Ascending aorta (tissue), 2 donors: ENCODE measurements at regions not wholly inside any gene's neighbourhood (a gene's known extent, or its start where the extent isn't known, plus 50 kb on each side); places are given as distances from the start of the nearest gene placed in this dataset.

Experiments used
- DNase-seq, 2 donors: peaks; one replicate each; pipeline ENCODE4 v3.0.0-alpha.2; 2019; ENCODE audit warnings: low spot score in 2 of 2
- H3K27ac ChIP-seq, 2 donors: fragments of 200-600 bp; sonication (generic); one replicate each; pipeline ENCODE4 v1.5.1; 2016 to 2017; ENCODE audit warnings: mild to moderate bottlenecking in 1 of 2
- H3K27me3 ChIP-seq: fragments of 200-600 bp; sonication (generic); one replicate; pipeline ENCODE4 v1.5.1; 2017
- H3K36me3 ChIP-seq, 2 donors: fragments of 200-600 bp; sonication (generic); one replicate each; pipeline ENCODE4 v1.5.1; 2016
- H3K4me1 ChIP-seq, 2 donors: fragments of 200-600 bp; sonication (generic); one replicate each; pipeline ENCODE4 v1.5.1; 2016 to 2017; ENCODE audit warnings: mild to moderate bottlenecking in 1 of 2
- H3K4me3 ChIP-seq, 2 donors: fragments of 200-600 bp; sonication (generic); one replicate each; pipeline ENCODE4 v1.5.1; 2016 to 2017; ENCODE audit warnings: mild to moderate bottlenecking in 1 of 2
- H3K9me3 ChIP-seq, 2 donors: fragments of 200-600 bp; sonication (generic); one replicate each; pipeline ENCODE4 v1.5.1; 2016
- intact Hi-C: fragments of 100-400 bp; cut with DNase I; formaldehyde crosslinking; loops from one replicate; pipeline ENCODE4 v1.15.1; 2023
- TF ChIP-seq, protein P1 (sequence below), 3 experiments: fragments of 200-600 bp in 2 of 3; fragments of 450-650 bp in 1 of 3; sonication (generic) in 2 of 3; IDR thresholded peaks; one replicate each; pipeline ENCODE4 v1.5.1; 2016 to 2019; ENCODE audit warnings: antibody characterized with exemption in 3 of 3, mild to moderate bottlenecking in 1 of 3, moderate library complexity in 1 of 3

DNA sequence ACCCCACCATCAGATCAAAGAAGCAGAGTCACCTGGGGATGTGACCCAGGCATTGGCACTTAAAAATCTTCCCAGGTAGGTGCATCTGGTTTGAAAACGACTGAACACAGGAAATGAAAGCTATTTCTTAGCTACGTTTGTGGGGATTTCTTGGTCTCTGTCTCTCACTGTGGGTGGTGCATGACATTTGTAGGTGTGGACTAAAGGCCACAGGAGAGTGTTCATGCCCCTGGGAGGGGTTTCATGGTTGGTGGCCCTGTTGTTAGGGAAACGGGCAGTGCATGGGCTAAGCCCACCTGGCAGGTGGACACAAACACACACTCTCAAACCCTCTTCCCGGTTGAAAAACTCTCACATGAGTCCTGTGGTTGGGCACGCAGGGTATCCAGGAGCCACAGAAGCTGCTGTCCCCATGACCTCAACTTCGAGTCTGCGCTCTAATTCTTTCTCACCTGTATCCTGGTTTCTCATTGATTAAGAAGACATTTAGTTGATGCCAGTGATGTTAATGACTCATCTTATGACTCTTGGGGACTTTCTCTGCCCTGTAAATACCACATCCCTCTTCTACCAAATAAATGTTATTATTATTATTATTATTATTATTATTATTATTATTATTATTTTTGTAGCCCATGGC lies 119.4 kb downstream of the MRPS6 start:
- H3K4me1 ChIP-seq = no peaks in the 10 kb centered on the region
- intact Hi-C loops = no loop called here
- H3K27ac ChIP-seq = no peak overlapping the region
- TF ChIP-seq, protein P1, sequence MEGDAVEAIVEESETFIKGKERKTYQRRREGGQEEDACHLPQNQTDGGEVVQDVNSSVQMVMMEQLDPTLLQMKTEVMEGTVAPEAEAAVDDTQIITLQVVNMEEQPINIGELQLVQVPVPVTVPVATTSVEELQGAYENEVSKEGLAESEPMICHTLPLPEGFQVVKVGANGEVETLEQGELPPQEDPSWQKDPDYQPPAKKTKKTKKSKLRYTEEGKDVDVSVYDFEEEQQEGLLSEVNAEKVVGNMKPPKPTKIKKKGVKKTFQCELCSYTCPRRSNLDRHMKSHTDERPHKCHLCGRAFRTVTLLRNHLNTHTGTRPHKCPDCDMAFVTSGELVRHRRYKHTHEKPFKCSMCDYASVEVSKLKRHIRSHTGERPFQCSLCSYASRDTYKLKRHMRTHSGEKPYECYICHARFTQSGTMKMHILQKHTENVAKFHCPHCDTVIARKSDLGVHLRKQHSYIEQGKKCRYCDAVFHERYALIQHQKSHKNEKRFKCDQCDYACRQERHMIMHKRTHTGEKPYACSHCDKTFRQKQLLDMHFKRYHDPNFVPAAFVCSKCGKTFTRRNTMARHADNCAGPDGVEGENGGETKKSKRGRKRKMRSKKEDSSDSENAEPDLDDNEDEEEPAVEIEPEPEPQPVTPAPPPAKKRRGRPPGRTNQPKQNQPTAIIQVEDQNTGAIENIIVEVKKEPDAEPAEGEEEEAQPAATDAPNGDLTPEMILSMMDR (IDR thresholded peaks at IDR 0.05) = no peak
- no peak overlapping the region for H3K4me3 ChIP-seq
- H3K36me3 ChIP-seq = peaks cover 0 to 6% of the 10 kb centered on the region in 2 donors
- H3K27me3 ChIP-seq = no peaks in the 10 kb centered on the region
- no peak for DNase-seq
- no peaks in the 10 kb centered on the region for H3K9me3 ChIP-seq

DNA sequence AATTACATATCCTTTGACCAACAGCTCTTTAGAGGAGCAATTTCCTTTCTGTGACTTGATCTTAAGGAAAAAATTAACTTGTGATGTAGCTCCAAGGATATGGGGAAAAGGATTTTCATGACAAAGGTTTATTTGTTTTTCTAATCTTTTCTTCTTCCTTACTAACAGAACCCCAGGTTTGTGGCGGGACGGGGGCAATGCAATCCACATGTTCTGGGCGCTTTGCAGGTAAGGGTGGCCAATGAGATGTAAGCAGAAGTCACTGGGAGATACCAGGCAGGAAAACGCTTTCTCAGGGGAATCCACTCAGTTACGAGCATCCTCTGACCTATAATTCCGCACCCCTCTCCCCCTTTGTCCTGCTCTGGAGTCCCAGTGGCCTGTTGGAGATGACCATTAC lies 122.0 kb downstream of the MRPS6 start:
- H3K27me3 ChIP-seq = no peaks in the 10 kb centered on the region
- H3K4me1 ChIP-seq = peaks cover 0 to 10% of the 10 kb centered on the region in 2 donors
- H3K9me3 ChIP-seq = no peaks in the 10 kb centered on the region
- no peak for DNase-seq
- TF ChIP-seq, protein P1 (IDR thresholded peaks at IDR 0.05) = no peak
- H3K4me3 ChIP-seq = no peak overlapping the region
- intact Hi-C loops = no loop called here
- H3K36me3 ChIP-seq = no peaks in the 10 kb centered on the region
- no peak overlapping the region for H3K27ac ChIP-seq

DNA sequence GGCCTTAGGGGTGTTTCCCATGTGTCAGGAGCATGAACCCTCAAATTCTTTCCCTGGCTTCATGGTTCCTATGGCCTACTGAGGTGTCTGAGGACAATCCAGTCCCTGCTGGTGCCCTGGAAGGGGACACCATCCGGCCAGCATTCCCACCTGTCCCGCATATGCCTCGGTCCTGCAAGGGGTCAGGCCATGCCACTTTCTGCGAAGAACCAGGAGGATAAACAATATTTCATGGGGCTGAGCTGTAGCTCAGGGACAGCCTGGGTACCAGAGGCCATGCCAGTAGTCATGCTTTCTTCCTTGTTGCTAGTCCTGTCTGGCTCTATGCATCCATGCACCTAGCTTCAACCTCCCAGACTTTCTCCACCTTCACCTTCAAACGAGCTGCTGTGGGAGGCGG lies 123.6 kb downstream of the MRPS6 start:
- intact Hi-C loops = no loop called here
- H3K9me3 ChIP-seq = no peaks in the 10 kb centered on the region
- H3K27ac ChIP-seq = no peak overlapping the region
- H3K36me3 ChIP-seq = no peaks in the 10 kb centered on the region
- no peak for DNase-seq
- H3K4me1 ChIP-seq = peaks cover 0 to 20% of the 10 kb centered on the region in 2 donors
- H3K27me3 ChIP-seq = no peaks in the 10 kb centered on the region
- no peak overlapping the region for H3K4me3 ChIP-seq
- TF ChIP-seq, protein P1 (IDR thresholded peaks at IDR 0.05) = no peak

DNA sequence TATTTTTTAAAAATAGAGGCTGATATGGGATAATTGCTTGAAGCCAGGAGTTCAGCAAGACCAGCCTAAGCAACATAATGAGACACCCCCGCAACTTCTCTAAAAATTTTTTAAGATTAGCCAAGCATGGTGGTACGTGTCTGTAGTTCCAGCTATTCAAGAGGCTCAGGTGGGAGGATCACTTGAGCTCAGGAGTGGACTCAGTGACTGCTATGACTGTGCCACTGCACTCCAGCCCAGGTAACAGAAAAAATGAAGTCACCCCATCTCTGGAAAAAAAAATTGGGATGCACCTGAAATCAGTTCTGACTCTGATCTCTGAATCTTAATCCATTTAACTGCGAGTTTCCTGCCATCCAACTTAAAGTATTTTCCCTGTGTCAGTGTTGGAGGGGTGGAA lies 124.2 kb downstream of the MRPS6 start:
- H3K27ac ChIP-seq = no peak overlapping the region
- H3K9me3 ChIP-seq = no peaks in the 10 kb centered on the region
- H3K27me3 ChIP-seq = no peaks in the 10 kb centered on the region
- H3K4me3 ChIP-seq = no peak overlapping the region
- H3K36me3 ChIP-seq = no peaks in the 10 kb centered on the region
- TF ChIP-seq, protein P1 (IDR thresholded peaks at IDR 0.05) = no peak
- intact Hi-C loops = no loop called here
- peaks cover 0 to 21% of the 10 kb centered on the region in 2 donors for H3K4me1 ChIP-seq
- DNase-seq = no peak

DNA sequence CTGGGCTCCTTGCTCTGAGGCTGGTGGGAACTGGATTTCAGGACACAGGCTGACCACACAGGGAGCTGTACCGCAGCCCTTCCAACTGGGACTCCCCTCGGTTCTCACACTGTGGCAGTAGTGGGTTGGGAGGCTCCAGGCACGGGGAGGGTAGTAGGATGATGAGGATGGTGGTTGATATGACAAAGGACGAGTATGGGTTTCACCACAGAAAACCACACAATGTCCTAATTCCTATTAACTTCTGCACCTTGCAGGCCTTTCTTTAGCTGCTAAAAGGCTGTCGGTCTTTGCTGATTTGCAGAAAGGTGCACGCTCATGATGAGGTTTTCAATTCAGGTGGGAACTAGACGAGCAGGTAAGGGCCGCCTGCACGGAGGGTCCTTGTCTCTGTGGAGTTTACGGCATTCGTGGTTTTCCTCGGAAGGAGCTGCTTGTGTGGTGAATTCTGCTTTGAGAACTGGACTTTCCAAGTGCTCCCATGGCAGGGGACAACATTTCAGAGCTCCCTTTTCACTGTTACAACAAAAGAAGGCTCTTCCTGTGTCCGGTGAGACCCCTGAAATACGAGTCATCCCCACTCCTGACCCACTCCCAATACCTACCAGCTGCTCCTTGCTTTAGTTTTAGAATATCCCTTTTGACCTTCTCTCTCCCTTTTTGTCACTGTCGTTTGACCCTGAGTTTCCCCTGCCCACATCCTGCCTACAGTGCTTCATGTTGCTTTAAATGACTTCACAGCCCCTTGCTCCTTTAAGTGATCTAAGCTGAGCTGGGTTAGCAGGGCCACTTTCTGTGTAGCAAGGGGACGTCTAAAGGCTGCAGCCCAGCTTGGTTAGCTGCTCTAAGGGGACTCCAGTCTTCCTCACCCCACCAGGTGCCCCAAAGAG lies 125.1 kb downstream of the MRPS6 start:
- H3K36me3 ChIP-seq = no peaks in the 10 kb centered on the region
- DNase-seq = no peak
- peak overlapping the region; percentile 3 to 28 for H3K27ac ChIP-seq
- no peaks in the 10 kb centered on the region for H3K9me3 ChIP-seq
- H3K27me3 ChIP-seq = no peaks in the 10 kb centered on the region
- peaks cover 0 to 30% of the 10 kb centered on the region in 2 donors for H3K4me1 ChIP-seq
- intact Hi-C loops = no loop called here
- no peak overlapping the region for H3K4me3 ChIP-seq
- TF ChIP-seq, protein P1 (IDR thresholded peaks at IDR 0.05) = no peak
